Suppressor macrophage (primary cell): ENCODE measurements at regions not wholly inside any gene's neighbourhood (a gene's known extent, or its start where the extent isn't known, plus 50 kb on each side); places are given as distances from the start of the nearest gene placed in this dataset.
A peak's percentile ranks its signal among the peaks of the same experiment; 100 is the strongest.

ENCODE experiments used
- DNase-seq, 4 experiments: peaks; one replicate each; pipeline ENCODE4 v3.0.0-alpha.2; 2020 to 2022

DNA sequence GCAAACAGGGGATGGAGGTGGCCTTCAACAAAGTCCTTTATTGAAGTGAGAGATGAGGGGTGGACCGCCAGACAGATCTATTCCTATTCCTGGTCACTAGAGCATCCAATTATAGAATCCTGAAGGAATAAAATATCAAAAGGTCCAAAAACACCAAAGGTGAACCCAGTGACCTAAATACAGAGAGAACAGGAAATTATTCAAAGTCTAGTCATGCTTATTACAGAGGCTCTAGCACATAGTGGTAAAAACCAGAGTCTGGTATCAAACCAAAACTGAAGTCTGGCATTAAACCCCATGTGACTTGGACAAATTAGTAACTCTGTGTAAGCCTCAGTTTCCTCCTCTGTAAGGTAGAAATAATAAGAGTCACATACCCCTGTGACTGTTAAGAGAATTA lies 100.5 kb upstream of the SNX2 start:
- no peak for DNase-seq

DNA sequence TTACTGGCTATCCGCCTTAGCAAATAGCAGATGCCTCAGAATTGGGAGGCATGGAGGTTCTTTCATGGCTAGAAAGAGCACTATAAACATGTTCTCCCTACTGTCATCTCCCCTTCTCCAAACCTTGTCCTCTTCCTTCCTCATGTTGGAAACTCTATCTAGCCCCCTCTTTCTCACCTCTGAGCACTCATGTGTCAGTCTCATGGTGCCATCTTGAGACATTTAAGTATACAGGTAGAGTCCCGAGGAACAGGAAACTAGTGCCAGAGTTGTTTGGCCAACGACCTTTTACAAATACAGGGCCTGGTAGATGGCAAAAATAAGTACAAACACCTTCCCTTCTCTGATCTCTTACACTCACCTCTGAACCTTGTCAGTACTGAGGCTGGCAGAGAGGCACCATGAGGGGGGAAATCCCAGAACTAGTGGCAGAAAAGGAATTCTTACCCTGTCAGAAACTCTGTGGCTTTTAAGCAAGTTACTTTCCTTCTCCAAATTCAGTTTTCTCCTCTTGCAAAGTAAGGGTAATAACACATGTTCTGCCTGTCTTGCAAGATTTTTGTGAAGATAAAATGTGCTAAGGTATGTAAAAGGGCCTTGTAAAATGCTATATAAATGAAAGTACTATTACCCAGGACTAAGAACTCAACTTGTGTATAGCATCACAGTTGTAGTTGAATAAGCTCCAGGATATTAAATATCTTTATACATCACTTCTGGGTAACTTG lies 94.1 kb upstream of the SNX2 start:
- DNase-seq, result no peak

DNA sequence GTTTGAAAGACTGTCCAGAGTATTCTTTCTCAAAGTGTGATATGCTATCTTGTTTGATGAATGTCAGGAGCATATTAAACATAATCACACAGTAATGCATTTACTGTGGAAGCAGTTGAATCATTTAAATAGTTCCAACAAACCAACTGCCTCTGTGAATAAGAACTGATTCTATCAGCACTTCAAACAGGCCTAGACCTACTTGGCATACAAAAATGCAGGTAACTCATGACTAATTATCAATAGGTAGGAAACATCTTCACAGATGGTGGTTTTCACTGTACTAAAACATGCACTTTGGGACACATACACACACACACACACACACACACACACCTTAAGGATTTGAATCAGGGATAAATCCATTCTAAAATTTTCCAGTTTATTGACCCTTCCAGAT lies 91.2 kb upstream of the SNX2 start:
- DNase-seq, result no peak

DNA sequence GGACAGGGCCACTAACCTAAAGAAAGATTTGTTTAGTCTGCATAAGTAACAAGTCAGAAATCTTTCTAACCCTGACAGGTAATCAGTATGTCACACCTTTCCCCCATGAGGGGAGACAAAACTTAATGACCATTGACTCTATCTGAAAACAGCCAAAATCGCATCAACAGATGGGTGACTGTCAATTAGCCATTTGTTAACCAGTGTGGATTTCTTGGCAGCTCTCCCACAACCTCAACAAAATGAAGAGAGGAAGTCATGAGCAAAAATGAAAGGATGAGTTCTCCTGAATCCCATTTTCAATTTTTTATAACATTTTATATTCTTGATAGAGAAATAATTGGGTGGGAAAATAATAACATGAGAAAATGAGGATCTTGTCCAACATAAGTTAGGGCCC lies 84.6 kb upstream of the SNX2 start:
- DNase-seq, result peak in 3 of 4 experiments; percentile 23 to 58 (median 25)

DNA sequence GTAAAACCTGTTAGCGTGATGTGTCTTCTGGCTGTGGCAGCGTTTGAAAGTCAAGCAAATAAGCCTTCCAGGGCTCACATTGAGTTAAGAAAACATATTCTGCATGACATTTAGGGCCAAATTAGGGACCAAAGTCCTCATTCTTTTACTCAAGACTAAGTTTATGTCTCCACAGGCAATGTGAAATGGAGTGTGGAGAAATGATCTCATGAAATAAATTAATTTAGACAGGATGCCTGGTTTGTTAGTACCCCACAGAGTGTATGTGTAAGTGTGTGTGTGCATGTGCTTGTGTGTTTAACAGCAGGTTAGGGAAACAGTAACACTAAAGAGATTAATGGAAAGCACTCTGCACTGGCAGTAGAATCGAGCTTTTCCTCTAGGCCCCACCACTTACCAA lies 82.9 kb upstream of the SNX2 start:
- DNase-seq, result no peak

DNA sequence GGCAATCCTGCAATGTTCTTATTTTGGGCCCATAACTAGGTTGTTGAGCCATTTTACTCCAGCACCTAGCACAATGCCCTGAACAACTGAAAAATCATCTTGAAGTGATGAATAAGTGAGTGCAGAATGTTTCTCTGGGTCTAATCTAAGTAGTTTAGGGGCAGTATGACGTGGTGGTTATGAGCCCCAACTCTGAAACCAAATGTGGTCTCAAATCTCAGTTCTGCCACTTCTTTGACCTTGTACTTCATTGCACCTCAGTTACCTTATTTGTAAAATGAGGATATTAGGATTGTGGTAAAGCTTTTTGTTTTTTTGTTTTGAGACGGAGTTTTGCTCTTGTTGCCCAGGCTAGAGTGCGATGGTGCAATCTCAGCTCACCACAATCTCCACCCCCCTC lies 80.9 kb upstream of the SNX2 start:
- no peak for DNase-seq

DNA sequence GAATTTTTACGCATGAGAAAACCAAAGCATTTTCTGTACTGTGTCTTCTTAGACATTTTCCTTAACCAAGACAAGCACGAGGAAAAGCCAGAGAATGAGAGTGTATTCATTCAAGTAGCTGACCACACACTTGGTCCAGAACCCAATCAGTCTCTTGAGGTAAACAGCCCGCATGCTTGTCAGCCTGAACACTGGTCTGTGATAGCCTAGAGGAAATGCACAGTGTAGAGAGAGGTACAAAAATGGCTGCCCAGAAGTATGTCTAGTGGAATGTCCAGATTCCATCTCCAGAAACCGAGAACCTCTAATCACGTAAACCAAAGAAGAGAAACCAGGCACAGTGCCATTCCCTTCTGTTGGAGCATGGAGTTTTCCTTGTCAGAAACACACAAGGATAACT lies 80.0 kb upstream of the SNX2 start:
- DNase-seq, result no peak

DNA sequence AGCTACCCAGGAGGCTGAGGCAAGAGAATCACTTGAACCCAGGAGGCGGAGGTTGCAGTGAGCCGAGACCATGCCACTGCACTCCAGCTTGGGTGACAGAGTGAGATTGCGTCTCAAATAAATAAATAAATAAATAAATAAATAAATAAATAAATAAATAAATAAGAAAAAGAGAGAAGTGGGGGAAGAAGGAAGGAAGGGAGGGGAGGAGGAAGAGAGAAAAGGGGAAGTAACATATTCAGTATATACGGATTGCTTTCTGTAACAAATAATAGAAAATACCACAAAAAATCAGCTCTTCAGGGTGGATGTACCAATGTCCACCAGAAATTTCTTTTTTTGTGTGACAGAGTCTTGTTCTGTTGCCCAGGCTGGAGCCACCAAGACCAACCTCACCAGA lies 78.1 kb upstream of the SNX2 start:
- peak in 2 of 4 experiments; percentile 50 to 63 for DNase-seq

DNA sequence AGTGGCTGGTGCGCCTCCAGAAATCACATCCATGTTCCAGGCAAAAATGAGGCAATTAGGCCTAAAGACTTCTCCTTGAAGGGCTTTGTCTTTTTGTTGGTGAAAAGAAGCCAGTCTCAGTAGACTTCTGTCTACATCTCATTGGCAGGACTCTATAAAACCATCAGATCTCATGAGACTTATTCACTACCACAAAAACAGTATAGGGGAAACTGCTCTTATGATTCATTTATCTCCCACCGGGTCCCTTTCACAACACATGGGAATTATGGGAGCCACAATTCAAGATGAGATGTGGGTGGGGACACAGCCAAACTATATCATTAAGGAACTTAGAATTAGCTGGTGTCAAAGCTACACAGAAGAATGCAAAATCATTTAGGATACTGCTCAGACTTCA lies 77.7 kb upstream of the SNX2 start:
- DNase-seq, result peak; percentile 57 to 88 (median 76)

DNA sequence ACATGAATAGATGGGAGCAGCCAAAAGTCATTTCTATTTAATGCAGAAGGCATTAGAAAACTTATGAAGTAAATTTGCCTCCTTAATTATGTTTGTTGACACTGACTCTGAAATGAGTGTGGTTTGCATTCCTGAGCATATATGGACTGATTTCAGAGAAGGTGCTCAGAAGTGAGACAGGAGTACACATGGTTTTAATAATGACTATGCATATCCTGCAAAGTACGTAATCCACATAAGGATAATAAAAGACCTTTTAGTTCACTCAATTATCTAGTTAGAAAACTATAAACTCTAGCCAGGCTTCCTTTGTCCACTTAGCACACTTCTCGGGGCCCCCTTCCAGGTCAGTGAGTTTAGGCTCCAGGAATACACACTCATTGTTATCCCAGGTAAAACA lies 75.7 kb upstream of the SNX2 start:
- no peak for DNase-seq

DNA sequence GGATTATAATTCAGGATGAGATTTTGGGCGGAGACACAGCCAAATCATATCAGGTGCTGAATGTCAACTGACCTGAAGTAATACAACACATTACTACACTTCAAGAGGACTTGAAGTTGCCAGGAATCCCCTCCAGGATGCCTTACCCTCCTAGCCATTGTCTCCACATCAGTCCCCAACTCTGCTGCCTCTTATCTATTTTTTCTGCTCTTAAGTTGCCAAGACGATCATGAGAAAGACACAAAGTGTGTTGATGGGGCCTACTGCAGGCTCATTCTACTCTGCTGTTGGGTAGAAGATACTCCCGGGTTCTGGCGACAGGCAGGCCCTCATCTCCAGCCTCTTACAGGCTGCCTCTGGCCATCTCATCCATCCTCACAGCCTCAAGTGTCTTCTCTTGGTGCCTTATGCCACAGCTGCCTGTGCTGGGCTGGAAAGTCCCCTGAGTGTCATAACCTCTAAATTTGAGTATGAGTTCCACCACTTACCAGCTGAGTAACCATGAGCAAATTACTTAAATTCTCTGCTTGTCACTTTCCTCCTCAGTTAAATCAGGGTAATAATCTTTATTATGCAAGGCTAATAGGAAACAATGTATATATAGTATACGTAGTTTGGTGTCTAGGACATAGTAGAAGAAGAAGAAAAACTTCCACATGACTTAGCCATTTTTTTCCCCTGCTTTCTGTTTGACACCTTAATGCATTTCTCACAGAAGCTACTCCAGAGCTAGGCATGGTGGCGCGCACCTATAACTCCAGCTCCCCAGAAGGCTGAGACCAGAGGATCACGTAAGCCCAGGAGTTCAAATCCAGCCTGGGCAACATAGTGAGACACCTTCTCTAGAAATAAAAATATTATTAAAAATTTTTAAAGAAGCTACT lies 73.0 kb upstream of the SNX2 start:
- peak; percentile 44 to 70 (median 60) for DNase-seq

DNA sequence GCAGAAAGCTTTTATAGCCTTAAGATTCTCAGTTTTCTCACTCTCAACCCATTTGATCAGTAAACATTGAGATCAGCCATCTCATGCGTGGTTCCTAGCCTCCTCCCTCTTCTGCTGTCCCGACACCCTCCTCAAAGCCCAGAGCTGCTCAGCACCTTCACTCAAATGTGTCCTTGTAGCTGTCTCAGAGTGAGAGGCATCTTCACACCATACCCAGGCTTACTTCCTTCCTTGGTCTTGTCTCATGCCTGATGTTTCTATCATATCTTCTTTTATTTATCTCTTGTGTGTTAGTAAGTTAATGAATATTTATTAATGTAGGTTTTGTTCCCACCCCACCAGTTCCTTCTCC lies 72.4 kb upstream of the SNX2 start:
- no peak for DNase-seq

DNA sequence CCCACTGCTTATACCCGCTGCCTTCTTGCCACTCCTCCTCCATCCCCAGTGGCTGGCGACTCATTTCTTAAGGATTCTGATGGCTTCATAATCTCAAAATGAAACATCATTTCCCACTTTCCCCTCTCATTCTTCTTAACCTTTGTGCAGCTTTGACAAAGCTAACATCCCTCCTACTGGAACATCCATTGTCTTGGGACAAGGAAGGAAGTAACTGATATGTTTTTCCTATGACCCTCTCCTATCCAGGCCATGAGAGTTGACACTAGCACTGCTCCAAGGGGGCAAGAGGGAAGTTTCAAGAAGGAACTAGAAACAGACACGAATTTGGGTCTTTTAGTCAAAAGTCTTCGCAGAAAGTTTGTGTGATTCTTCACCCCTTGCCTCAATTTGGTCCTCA lies 71.7 kb upstream of the SNX2 start:
- DNase-seq, result peak in 1 of 4 experiments; percentile 45

DNA sequence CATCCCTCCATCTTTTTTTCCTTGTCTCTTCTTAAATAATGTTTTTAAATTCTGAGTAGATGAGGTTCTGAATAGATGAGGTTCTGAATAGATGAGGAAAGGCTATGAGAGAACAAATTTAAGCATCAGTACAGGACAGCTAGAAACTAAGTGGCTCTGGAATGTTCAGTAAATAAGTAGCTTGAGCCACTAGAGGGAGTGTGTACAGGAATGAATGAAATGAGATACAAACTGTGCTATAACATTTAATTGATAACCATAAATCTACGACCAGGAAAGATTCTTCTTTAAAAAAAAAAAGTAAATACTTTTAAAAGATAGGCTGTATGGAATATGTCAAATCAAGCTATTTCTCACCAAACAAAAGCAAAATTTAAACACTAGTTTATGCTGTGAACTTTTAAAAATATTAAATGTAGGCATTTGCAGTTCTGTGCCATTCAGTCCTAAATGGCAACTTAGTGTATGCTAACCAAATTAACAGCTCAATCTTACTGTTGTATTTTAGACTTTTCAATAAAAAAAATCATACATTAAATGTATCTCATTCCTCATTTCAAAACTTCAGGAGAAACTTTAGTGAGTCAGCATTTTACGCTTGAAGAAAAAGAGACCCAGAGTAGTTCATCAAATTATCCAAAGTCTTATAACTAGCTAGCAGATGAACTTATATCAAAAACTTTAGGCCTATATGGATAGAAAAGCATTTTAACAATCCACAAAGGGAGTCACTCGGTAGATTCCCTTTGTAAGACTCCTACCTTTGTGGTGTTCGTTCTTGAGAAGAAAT lies 70.4 kb upstream of the SNX2 start:
- DNase-seq, result peak in 3 of 4 experiments; percentile 40 to 81 (median 68)

DNA sequence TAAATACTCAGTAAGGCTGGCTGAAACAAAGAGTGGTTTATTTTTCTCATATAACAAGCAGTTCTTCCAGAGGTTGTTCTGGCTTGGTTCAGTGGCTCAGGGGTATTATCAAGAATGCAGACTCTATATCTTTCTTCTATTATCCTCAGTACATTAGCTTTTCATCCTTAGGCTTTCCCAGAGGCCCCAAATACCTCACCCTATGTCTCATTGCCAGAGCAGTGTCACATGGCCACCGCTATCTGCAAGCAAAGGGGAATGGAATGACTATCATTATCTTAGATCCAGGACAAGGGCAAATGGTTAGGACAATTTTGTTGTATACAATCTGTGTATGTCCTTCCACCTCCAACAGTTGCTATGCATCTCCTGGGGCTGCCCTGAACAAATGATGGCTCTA lies 69.0 kb upstream of the SNX2 start:
- DNase-seq, result no peak

DNA sequence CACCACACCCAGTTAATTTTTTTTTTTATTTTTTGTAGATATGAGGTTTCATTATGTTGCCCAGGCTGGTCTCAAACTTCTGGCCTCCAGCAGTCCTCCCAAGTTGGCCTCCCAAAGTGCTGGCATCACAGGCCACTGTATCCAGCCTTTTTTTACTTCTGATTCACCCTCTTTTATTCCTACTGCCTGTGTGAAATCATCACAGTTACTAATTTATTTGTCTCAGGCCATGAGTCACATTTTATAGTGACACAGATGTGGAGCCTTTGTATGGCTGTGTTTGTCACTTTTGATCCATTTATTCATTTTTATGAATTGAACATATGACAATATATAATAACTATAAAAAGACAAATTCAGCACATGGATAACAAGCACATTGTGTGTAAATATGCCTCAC lies 67.1 kb upstream of the SNX2 start:
- DNase-seq, result peak in 1 of 4 experiments; percentile 21

DNA sequence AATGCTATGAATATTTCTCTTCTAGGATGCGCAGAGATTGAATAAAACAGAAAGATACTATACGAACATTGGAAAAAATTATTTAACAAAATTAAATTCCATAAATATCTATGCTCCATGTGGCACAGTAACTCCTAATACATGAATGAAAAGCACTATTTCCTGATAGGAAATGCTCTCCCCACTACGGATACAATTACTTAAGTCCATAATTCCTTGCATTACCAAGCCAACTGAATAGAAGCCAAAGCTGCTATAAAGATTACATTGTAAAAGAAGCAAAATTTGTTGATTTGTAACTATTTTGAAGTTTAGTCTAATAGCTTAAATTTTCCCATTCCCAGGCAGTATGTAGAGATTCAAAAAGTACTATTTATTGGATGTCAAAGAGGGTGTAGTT lies 61.8 kb upstream of the SNX2 start:
- no peak for DNase-seq

DNA sequence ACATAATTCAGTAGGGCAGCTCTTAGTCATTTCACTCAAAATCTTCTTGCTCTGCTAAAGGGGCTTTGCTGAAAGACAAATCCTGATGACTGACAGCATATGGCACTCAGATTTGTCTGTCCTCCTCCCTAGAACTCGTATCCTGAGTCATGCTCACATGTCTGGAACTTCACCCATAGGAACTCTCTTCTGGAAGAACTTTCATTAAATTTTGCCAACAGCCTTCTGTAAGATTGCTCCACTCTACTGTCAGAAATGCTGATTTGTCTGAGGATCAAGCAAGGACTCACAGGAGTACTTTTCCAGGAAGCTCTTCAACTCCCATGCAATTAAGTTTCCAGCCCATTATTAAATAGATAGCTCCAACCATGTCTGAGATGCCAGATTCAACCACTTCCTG lies 59.8 kb upstream of the SNX2 start:
- DNase-seq, result peak in 3 of 4 experiments; percentile 44 to 71 (median 63)

DNA sequence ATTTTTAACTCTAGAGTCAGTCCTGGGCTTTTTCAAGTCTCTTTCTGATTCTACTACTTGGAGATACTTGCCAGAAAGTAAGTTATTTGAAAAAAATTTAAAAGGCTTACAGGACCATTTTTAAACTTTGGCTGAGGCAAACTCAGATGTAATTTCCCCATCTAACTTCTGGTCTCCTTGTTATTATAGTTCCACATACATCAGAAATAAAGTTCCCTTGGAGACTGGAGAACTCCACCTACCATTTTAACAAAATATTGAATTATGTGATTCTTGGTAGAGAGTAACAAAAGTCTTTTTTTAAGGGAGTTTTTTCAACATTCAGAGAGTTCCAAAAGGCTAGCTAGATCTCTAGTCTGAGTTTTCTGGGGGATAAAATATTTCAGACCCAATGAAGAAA lies 56.3 kb upstream of the SNX2 start:
- DNase-seq, result no peak

DNA sequence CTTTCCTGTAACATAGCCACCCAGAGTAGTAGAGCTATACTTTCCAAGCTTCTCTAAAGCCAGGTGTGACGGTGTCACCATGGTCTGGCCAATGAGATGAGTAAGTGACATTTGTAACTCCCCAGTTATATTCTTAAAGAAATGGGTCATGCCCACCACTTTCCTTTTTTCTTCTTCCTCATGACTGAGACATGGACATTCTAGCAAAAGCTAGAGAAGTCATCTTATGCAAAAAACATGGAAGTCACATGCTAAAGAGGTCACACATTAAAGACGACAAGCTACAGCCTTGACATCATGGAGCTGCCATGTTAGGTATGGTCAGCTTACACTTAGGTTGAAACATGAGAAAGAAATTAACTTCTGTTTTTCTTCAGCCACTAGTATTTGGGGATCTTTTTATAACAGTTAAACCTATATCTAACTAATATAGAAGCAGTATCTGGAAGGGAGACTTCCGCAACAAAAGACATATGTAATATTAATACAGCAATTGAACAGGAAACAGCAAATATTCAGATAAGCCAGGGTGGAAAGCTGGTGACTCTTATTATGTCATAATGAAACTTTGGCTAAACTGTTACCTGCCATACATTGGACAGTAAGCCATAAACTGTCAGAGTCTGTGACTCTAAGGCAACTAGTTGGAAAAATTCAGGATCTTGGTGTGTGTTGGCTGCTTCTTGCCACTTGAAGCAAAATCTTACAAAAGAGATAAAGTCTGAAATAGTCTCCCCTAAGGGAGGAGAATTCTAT lies 54.7 kb upstream of the SNX2 start:
- peak in 2 of 4 experiments; percentile 38 to 40 for DNase-seq

DNA sequence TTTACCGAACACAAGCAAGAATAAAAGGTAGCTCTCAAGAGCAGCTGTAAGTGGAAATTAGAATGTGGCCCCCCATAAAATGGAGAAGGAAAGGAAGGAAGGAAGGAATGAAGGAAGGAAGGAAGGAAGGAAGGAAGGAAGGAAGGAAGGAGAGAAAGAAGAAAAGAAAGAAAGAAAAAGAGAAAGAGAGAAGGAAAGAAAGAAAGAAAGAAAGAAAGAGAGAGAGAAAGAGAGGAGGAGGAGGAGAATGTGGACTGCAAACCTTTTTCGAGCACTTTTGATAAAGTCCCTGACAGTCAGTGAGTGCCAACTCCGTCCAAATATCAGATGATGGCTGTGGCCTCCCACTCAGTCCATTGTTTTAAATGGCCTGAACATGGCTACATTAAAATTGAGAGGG lies 53.8 kb upstream of the SNX2 start:
- no peak for DNase-seq

DNA sequence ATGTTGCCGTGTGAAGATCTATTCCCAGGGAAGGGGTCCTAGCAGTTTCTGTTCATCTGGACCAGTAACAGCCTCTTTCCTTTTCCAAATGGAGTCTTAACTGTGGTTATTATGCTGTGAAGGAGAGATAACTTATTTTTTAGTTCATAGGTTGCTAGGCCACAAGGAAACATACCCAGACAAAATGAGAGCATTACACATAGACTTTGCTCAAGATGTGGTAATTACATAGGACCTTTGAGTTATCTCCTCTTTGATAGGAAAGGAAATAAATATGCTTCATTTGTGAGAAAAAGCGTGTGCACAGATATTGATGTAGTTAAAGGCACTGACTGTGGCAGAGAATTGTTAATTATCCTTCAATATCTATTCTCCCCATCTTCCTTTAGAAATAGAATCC lies 52.5 kb upstream of the SNX2 start:
- DNase-seq, result no peak
